Ureter (tissue), 1 donor: ENCODE measurements at regions not wholly inside any gene's neighbourhood (a gene's known extent, or its start where the extent isn't known, plus 50 kb on each side); places are given as distances from the start of the nearest gene placed in this dataset.

Source experiments
- DNase-seq: peaks from one replicate; pipeline ENCODE4 v3.0.0-alpha.2; 2020; ENCODE audit warnings: low spot score
- donor health status: DM: yes; HTN: yes; CAD: no.

- no peak for DNase-seq
These were observed 71.8 kb downstream of the C4orf33 start for GRCh38 chr4:129167640-129168260.

GRCh38 chr4:129172181-129172580 lies 76.2 kb downstream of the C4orf33 start:
- DNase-seq: no peak

GRCh38 chr4:129176864-129177263 lies 80.9 kb downstream of the C4orf33 start:
- no peak for DNase-seq

- no peak for DNase-seq
These were observed 83.3 kb downstream of the C4orf33 start for GRCh38 chr4:129179276-129179675.

- no peak for DNase-seq
These were observed 93.7 kb downstream of the C4orf33 start for GRCh38 chr4:129189630-129190029.

GRCh38 chr4:129193357-129194100 lies 97.6 kb downstream of the C4orf33 start:
- DNase-seq: no peak

- DNase-seq: no peak
These were observed 112.5 kb downstream of the C4orf33 start for GRCh38 chr4:129208481-129208880.

- DNase-seq: no peak
These were observed 117.7 kb downstream of the C4orf33 start for GRCh38 chr4:129213692-129214091.

GRCh38 chr4:129218360-129218759 lies 122.4 kb downstream of the C4orf33 start:
- DNase-seq: no peak

- no peak for DNase-seq
These were observed 122.9 kb downstream of the C4orf33 start for GRCh38 chr4:129218897-129219296.

GRCh38 chr4:129220254-129220653 lies 124.3 kb downstream of the C4orf33 start:
- DNase-seq: no peak

GRCh38 chr4:129223945-129224344 lies 128.0 kb downstream of the C4orf33 start:
- DNase-seq: no peak

GRCh38 chr4:129230846-129231245 lies 134.9 kb downstream of the C4orf33 start:
- DNase-seq: no peak

- no peak for DNase-seq
These were observed 136.1 kb downstream of the C4orf33 start for GRCh38 chr4:129231945-129232588.

- DNase-seq: no peak
These were observed 136.8 kb downstream of the C4orf33 start for GRCh38 chr4:129232589-129233337.

GRCh38 chr4:129233691-129234090 lies 137.7 kb downstream of the C4orf33 start:
- DNase-seq: no peak

- no peak for DNase-seq
These were observed 140.4 kb downstream of the C4orf33 start for GRCh38 chr4:129236351-129236750.

- no peak for DNase-seq
These were observed 143.1 kb downstream of the C4orf33 start for GRCh38 chr4:129239088-129239487.

- no peak for DNase-seq
These were observed 144.9 kb downstream of the C4orf33 start for GRCh38 chr4:129240816-129241215.

GRCh38 chr4:129246145-129246544 lies 150.2 kb downstream of the C4orf33 start:
- no peak for DNase-seq

GRCh38 chr4:129246910-129247461 lies 151.0 kb downstream of the C4orf33 start:
- no peak for DNase-seq

- no peak for DNase-seq
These were observed 152.7 kb downstream of the C4orf33 start for GRCh38 chr4:129248621-129249020.
